GM12878 (cell line): ENCODE measurements at regions not wholly inside any gene's neighbourhood (a gene's known extent, or its start where the extent isn't known, plus 50 kb on each side); places are given as distances from the start of the nearest gene placed in this dataset.

ENCODE experiments used
- ATAC-seq: fragments of 200-7000 bp; cut with Tn5 transposase; 3 replicates; pipeline ENCODE4 v1.9.1; 2020; ENCODE audit warnings: mild to moderate bottlenecking, moderate library complexity
- BruUV-seq: library from RNA; stranded (reverse); fragments of 400-500 nt; replicated peaks from 2 replicates; lab custom pipeline; 2021; lab: Mats Ljungman, UMichigan
- CTCF ChIA-PET: fragments of 300-600 bp; sonication (Branson Sonifier 250); formaldehyde crosslinking; extraction: SDS; loops from one replicate; lab custom pipeline; 2021; ENCODE audit warnings: inconsistent platforms; lab: Yijun Ruan, JAX
- POLR2A ChIA-PET: fragments of 350-600 bp; formaldehyde crosslinking; extraction: SDS; loops from one replicate; lab custom pipeline; 2021; ENCODE audit warnings: inconsistent platforms; lab: Charles Lee
- RAD21 ChIA-PET: fragments of 300-600 bp; sonication (Branson Sonifier 250); formaldehyde crosslinking; loops from one replicate; lab custom pipeline; 2023; ENCODE audit warnings: antibody characterized with exemption; ENCODE audit not compliant: unreplicated experiment; lab: Charles Lee
- SMC1A ChIA-PET: fragments of 300-600 bp; sonication (Branson Sonifier 250); formaldehyde crosslinking; loops from one replicate; lab custom pipeline; 2023; ENCODE audit not compliant: unreplicated experiment, uncharacterized antibody; lab: Charles Lee
- DNase-seq: peaks from one replicate; pipeline ENCODE4 v3.0.0-alpha.2; 2011; ENCODE audit warnings: low read depth, low spot score
- FAIRE-seq: peaks from 3 replicates; lab custom pipeline; 2011; peaks lifted over from hg19 to GRCh38; lab: Jason Lieb, UNC
- H2AFZ ChIP-seq: 2 replicates; pipeline ENCODE4 v1.6.0; 2011; ENCODE audit warnings: low read depth, low read length, control low read depth; ENCODE audit not compliant: control insufficient read depth
- H3K27ac ChIP-seq: 2 replicates; pipeline ENCODE4 v1.5.1; 2011; ENCODE audit warnings: control low read depth; ENCODE audit not compliant: control insufficient read depth, insufficient read depth
- H3K27me3 ChIP-seq, 2 experiments: replicated peaks in 1 of 2; 2 replicates each; pipeline versions ENCODE4 v1.6.0 to v1.6.1; 2011; ENCODE audit warnings: low read length in 1 of 2; ENCODE audit not compliant: control insufficient read depth in 2 of 2, insufficient read depth in 2 of 2
- H3K36me3 ChIP-seq, 2 experiments: 2 replicates each; pipeline ENCODE4 v1.5.1; 2011; ENCODE audit warnings: low read length in 1 of 2; ENCODE audit not compliant: control insufficient read depth in 2 of 2, insufficient read depth in 2 of 2
- H3K4me1 ChIP-seq: 2 replicates; pipeline ENCODE4 v1.6.1; 2011; ENCODE audit warnings: mild to moderate bottlenecking, low read length, moderate library complexity, mixed read lengths; ENCODE audit not compliant: control insufficient read depth, insufficient read depth
- H3K4me2 ChIP-seq: 2 replicates; pipeline ENCODE4 v1.6.0; 2011; ENCODE audit warnings: control low read depth; ENCODE audit not compliant: control insufficient read depth, insufficient read depth
- H3K4me3 ChIP-seq: fragments of 200-600 bp; sonication (generic); 2 replicates; pipeline ENCODE4 v1.5.1; 2016
- H3K79me2 ChIP-seq: 2 replicates; pipeline ENCODE4 v1.6.0; 2011; ENCODE audit warnings: low read length; ENCODE audit not compliant: control insufficient read depth, insufficient read depth
- H3K9ac ChIP-seq: 2 replicates; pipeline ENCODE4 v1.8.0; 2011; ENCODE audit warnings: low read length, control low read depth, mixed read lengths; ENCODE audit not compliant: control insufficient read depth, insufficient read depth
- H3K9me3 ChIP-seq: replicated peaks from 3 replicates; pipeline ENCODE4 v1.5.1; 2011; ENCODE audit warnings: mild to moderate bottlenecking, low read length; ENCODE audit not compliant: control insufficient read depth, insufficient read depth
- H4K20me1 ChIP-seq: 2 replicates; pipeline ENCODE4 v1.6.0; 2011; ENCODE audit not compliant: control insufficient read depth, insufficient read depth
- BCL11A ChIP-seq: IDR thresholded peaks from 2 replicates; pipeline ENCODE4 v1.6.1; 2011; ENCODE audit warnings: low read depth, low read length
- IRF4 ChIP-seq: IDR thresholded peaks from 2 replicates; pipeline ENCODE4 v1.6.1; 2011; ENCODE audit warnings: low read depth, low read length
- JUNB ChIP-seq: IDR thresholded peaks from 2 replicates; pipeline ENCODE4 v1.6.1; 2016; ENCODE audit warnings: antibody characterized with exemption, mild to moderate bottlenecking
- MTA2 ChIP-seq: fragments of 450-650 bp; IDR thresholded peaks from 2 replicates; pipeline ENCODE4 v1.6.1; 2016; ENCODE audit warnings: low read depth, mild to moderate bottlenecking, moderate library complexity
- PRDM15 ChIP-seq: fragments of 450-650 bp; formaldehyde crosslinking; IDR thresholded peaks from 2 replicates; pipeline ENCODE4 v1.4.0; 2020; ENCODE audit warnings: mild to moderate bottlenecking, moderate library complexity
- RAD21 ChIP-seq: IDR thresholded peaks from 2 replicates; pipeline ENCODE4 v1.6.1; 2011; ENCODE audit warnings: mild to moderate bottlenecking, low read depth, low read length, moderate library complexity; ENCODE audit not compliant: insufficient read depth
- RUNX3 ChIP-seq: IDR thresholded peaks from 2 replicates; pipeline ENCODE4 v1.6.1; 2012; ENCODE audit warnings: low read length, inconsistent platforms
- SIX5 ChIP-seq: IDR thresholded peaks from 2 replicates; pipeline ENCODE4 v1.6.1; 2011; ENCODE audit warnings: mild to moderate bottlenecking, low read depth, low read length, moderate library complexity; ENCODE audit not compliant: severe bottlenecking
- TCF12 ChIP-seq: IDR thresholded peaks from 2 replicates; pipeline ENCODE4 v1.6.1; 2011; ENCODE audit warnings: low read depth, mild to moderate bottlenecking, low read length
- in situ Hi-C: fragments of 300-500 bp; cut with MboI; formaldehyde crosslinking; loops from 9 replicates; pipeline ENCODE4 v1.14.3; 2018; ENCODE audit warnings: mixed read lengths
- intact Hi-C: fragments of 100-400 bp; cut with micrococcal nuclease; formaldehyde crosslinking; loops from one replicate; pipeline ENCODE4 v1.14.2; 2022; ENCODE audit not compliant: unreplicated experiment

GRCh38 chr2:147223119-147223518 is 621.7 kb upstream of the ACVR2A start:
- peaks cover 4% of the 10 kb centered on the region; the same call in 2 of the 3 replicates for H3K9me3 ChIP-seq
- DNase-seq (no peak), ATAC-seq (peak; percentile 90), FAIRE-seq (no peak)
- ChIA-PET SMC1A (interaction anchor here (1.0 to 1.8 kb wide), 5 partner anchors 9 to 712 kb away, joined by 3 to 4 read pairs (median 3); no protein-coding TSS in a partner anchor), POLR2A (no interaction called here), RAD21 (interaction anchor here (1.0 to 1.5 kb wide), 3 partner anchors 9 to 42 kb away, joined by 3 to 5 read pairs (median 5); no protein-coding TSS in a partner anchor), CTCF (interaction anchor here (0.6 to 0.7 kb wide), 3 partner anchors 40 to 664 kb away, joined by 3 to 4 read pairs (median 3); no protein-coding TSS in a partner anchor)
- TF ChIP-seq MTA2 (peak; percentile 23), JUNB (peak; percentile 51; the same call in 1 of the 2 replicates), IRF4 (peak; percentile 51; the same call in 1 of the 2 replicates), TCF12 (peak; percentile 68), SIX5 (no peak), RAD21 (0 out of 2 replicates have a peak, but pooled peaks have one; percentile 16), RUNX3 (peak; percentile 39), BCL11A (0 out of 2 replicates have a peak, but pooled peaks have one; percentile 36), PRDM15 (CRISPR knock-in tag) (no peak)
- no peak overlapping the region for H3K9ac ChIP-seq
- no TSS peak for BruUV-seq
- H2AFZ ChIP-seq, result peak overlapping the region; percentile 38
- H3K4me2 ChIP-seq, result no peak overlapping the region
- H3K27me3 ChIP-seq, result no peaks in the 10 kb centered on the region
- H3K36me3 ChIP-seq, result no peaks in the 10 kb centered on the region; a peak in 1 of 4 replicates
- H3K27ac ChIP-seq, result peak overlapping the region; percentile 13; the same call in 1 of the 2 replicates
- in situ Hi-C loops, result no loop called here
- no peaks in the 10 kb centered on the region for H4K20me1 ChIP-seq
- H3K4me3 ChIP-seq, result no peak overlapping the region
- H3K4me1 ChIP-seq, result peaks cover 6% of the 10 kb centered on the region; the same call in 1 of the 2 replicates
- intact Hi-C loops, result no loop called here
- no peaks in the 10 kb centered on the region for H3K79me2 ChIP-seq
